Kidney (tissue), 13 donors: ENCODE measurements at regions not wholly inside any gene's neighbourhood (a gene's known extent, or its start where the extent isn't known, plus 50 kb on each side); places are given as distances from the start of the nearest gene placed in this dataset.

Experiments used
- DNase-seq, 5 donors: peaks; one replicate each; pipeline ENCODE4 v3.0.0-alpha.2; 2013 to 2020
- FAIRE-seq: peaks from 2 replicates; lab custom pipeline; 2012; peaks lifted over from hg19 to GRCh38; lab: Jason Lieb, UNC
- H3K27ac ChIP-seq, 2 donors: one replicate each; pipeline ENCODE4 v1.7.0; 2013; ENCODE audit warnings: low read depth in 2 of 2, low read length in 2 of 2, inconsistent platforms in 1 of 2
- H3K27me3 ChIP-seq: one replicate; pipeline ENCODE4 v1.7.1; 2013; ENCODE audit warnings: low read length, inconsistent platforms; ENCODE audit not compliant: control insufficient read depth, insufficient read depth
- H3K36me3 ChIP-seq, 3 donors: one replicate each; pipeline versions ENCODE4 v1.7.0 to v1.7.1; 2013; ENCODE audit warnings: low read length in 3 of 3, control low read depth in 1 of 3, inconsistent platforms in 1 of 3; ENCODE audit not compliant: insufficient read depth in 3 of 3, control insufficient read depth in 2 of 3
- H3K4me1 ChIP-seq, 3 donors: one replicate each; pipeline versions ENCODE4 v1.7.0 to v1.7.1; 2013; ENCODE audit warnings: low read length in 3 of 3, inconsistent platforms in 1 of 3, low read depth in 1 of 3; ENCODE audit not compliant: control insufficient read depth in 2 of 3, insufficient read depth in 2 of 3
- H3K4me3 ChIP-seq, 3 donors: one replicate each; pipeline versions ENCODE4 v1.7.0 to v1.8.1; 2013; ENCODE audit warnings: low read length in 3 of 3, control low read depth in 1 of 3, inconsistent platforms in 1 of 3
- H3K9ac ChIP-seq, 3 donors: one replicate each; pipeline versions ENCODE4 v1.7.0 to v1.7.1; 2013; ENCODE audit warnings: low read length in 3 of 3, control low read depth in 1 of 3, inconsistent platforms in 1 of 3
- H3K9me3 ChIP-seq, 3 donors: one replicate each; pipeline versions ENCODE4 v1.7.0 to v1.7.1; 2013; ENCODE audit warnings: low read length in 3 of 3, control low read depth in 1 of 3, inconsistent platforms in 1 of 3; ENCODE audit not compliant: control insufficient read depth in 2 of 3, insufficient read depth in 1 of 3
- intact Hi-C: fragments of 100-400 bp; cut with DNase I; formaldehyde crosslinking; loops from one replicate; pipeline ENCODE4 v1.11.1; 2022
- TF ChIP-seq, protein P1 (sequence below): IDR thresholded peaks from 3 replicates; pipeline ENCODE4 v1.5.1; 2012; ENCODE audit warnings: mild to moderate bottlenecking, moderate library complexity, borderline replicate concordance; ENCODE audit not compliant: insufficient read depth; ENCODE audit errors: extremely low read depth
- donor health status: control.
- donor health status: control.
- donor health status: control.
- donor health status: control.
- donor health status: control.
- donor health status: DM: yes; HTN: yes; CAD: no.
- donor health status: Normal renal cell carcinoma (clear cell type).

- no peak overlapping the region for H3K4me3 ChIP-seq
- FAIRE-seq (no peak), DNase-seq (no peak)
- H3K9ac ChIP-seq: no peak overlapping the region
- no peaks in the 10 kb centered on the region for H3K36me3 ChIP-seq
- no peaks in the 10 kb centered on the region for H3K9me3 ChIP-seq
- TF ChIP-seq, protein P1, sequence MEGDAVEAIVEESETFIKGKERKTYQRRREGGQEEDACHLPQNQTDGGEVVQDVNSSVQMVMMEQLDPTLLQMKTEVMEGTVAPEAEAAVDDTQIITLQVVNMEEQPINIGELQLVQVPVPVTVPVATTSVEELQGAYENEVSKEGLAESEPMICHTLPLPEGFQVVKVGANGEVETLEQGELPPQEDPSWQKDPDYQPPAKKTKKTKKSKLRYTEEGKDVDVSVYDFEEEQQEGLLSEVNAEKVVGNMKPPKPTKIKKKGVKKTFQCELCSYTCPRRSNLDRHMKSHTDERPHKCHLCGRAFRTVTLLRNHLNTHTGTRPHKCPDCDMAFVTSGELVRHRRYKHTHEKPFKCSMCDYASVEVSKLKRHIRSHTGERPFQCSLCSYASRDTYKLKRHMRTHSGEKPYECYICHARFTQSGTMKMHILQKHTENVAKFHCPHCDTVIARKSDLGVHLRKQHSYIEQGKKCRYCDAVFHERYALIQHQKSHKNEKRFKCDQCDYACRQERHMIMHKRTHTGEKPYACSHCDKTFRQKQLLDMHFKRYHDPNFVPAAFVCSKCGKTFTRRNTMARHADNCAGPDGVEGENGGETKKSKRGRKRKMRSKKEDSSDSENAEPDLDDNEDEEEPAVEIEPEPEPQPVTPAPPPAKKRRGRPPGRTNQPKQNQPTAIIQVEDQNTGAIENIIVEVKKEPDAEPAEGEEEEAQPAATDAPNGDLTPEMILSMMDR: no peak
- H3K27ac ChIP-seq: no peak overlapping the region
- no peaks in the 10 kb centered on the region for H3K27me3 ChIP-seq
- no peaks in the 10 kb centered on the region for H3K4me1 ChIP-seq
- intact Hi-C loops: loop anchor here (10.0 kb wide), 2 partner anchors 328 to 368 kb away; partner anchors contain the start of gene TMEM200A
Measured at GRCh38 chr6:130692659-130693058, 134.5 kb upstream of the SMLR1 start.

DNA sequence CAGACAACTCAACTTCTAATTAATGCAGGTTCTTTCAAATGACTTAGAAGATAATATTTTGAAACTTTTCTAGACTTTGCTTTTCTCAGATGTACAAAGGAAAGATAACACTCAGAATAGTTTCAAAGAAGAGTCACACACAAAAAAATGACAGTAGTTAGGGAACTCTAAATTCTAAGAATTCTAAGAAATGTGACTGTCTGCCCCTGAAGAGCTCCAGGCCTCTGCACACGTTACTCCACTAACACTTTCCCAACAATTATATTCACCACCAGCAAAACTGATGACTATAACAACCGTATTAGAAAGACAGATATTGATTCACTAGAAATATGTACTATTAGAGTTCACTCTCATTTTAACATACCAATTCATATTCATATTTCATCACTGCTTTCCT lies 133.3 kb upstream of the SMLR1 start:
- Histone ChIP-seq H3K4me1 (no peaks in the 10 kb centered on the region), H3K9ac (no peak overlapping the region), H3K9me3 (no peaks in the 10 kb centered on the region), H3K27ac (no peak overlapping the region), H3K27me3 (no peaks in the 10 kb centered on the region), H3K36me3 (no peaks in the 10 kb centered on the region), H3K4me3 (no peak overlapping the region)
- TF ChIP-seq, protein P1: no peak
- no peak for FAIRE-seq
- intact Hi-C loops: loop anchor here (10.0 kb wide), 2 partner anchors 329 to 369 kb away; partner anchors contain the start of gene TMEM200A
- no peak for DNase-seq

- no peak overlapping the region for H3K27ac ChIP-seq
- no peaks in the 10 kb centered on the region for H3K27me3 ChIP-seq
- FAIRE-seq: no peak
- no peaks in the 10 kb centered on the region for H3K4me1 ChIP-seq
- TF ChIP-seq, protein P1: no peak
- intact Hi-C loops: loop anchor here (10.0 kb wide), 2 partner anchors 330 to 370 kb away; partner anchors contain the start of gene TMEM200A
- no peak for DNase-seq
- no peak overlapping the region for H3K9ac ChIP-seq
- H3K9me3 ChIP-seq: no peaks in the 10 kb centered on the region
- H3K4me3 ChIP-seq: no peak overlapping the region
- H3K36me3 ChIP-seq: no peaks in the 10 kb centered on the region
Measured at GRCh38 chr6:130694606-130695005, 132.6 kb upstream of the SMLR1 start.

DNA sequence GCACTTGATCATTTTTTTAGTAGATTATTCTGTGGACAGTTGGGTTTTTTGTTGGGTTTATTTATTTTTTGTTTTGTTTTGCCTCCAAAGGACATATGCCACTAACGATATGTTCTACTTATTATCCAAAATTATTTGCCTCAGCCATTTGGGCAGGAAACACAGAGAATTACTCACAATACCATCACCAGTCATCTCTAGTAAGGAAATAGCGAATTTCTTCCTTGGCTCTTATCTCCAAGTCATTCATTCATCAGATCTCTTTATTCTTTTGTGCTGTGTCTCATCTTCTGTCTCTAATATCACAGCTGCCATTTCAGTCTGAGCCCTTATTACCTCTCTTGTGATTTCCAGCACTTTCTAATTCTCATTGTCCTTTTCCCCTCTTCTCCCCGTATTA lies 130.4 kb upstream of the SMLR1 start:
- no peak for FAIRE-seq
- no peaks in the 10 kb centered on the region for H3K36me3 ChIP-seq
- no peaks in the 10 kb centered on the region for H3K27me3 ChIP-seq

More for the DNA sequence above, 130.4 kb upstream of the SMLR1 start:
- DNase-seq: no peak
- TF ChIP-seq, protein P1: no peak
- Histone ChIP-seq H3K9ac (no peak overlapping the region), H3K4me1 (no peaks in the 10 kb centered on the region), H3K9me3 (no peaks in the 10 kb centered on the region), H3K4me3 (no peak overlapping the region), H3K27ac (no peak overlapping the region)
- intact Hi-C loops: loop anchor here (10.0 kb wide), 2 partner anchors 332 to 372 kb away; partner anchors contain the start of gene TMEM200A
